Right lobe of liver (tissue), 4 donors: ENCODE measurements at regions not wholly inside any gene's neighbourhood (a gene's known extent, or its start where the extent isn't known, plus 50 kb on each side); places are given as distances from the start of the nearest gene placed in this dataset.

Experiments
- CTCF ChIP-seq, 4 donors: fragments of 200-600 bp in 3 of 4; fragments of 450-650 bp in 1 of 4; IDR thresholded peaks; one replicate each; pipeline versions ENCODE4 v1.5.1 to v1.8.0; 2016 to 2022; ENCODE audit warnings: antibody characterized with exemption in 4 of 4, mild to moderate bottlenecking in 2 of 4
- POLR2A ChIP-seq: fragments of 450-650 bp; IDR thresholded peaks from one replicate; pipeline ENCODE4 v1.6.1; 2017; ENCODE audit warnings: antibody characterized with exemption, mild to moderate bottlenecking
- donor health status: DM: no; HTN: no; CAD: no.
- donor health status: DM: no; HTN: no; CAD: no.
- donor health status: DM: no; HTN: yes; CAD: no.

- TF ChIP-seq CTCF (IDR thresholded peaks at IDR 0.05) (no peak), POLR2A (no peak)
Measured at GRCh38 chr2:208586516-208586915, 179.9 kb downstream of the PTH2R start.
